ENCODE measurements at regions not wholly inside any gene's neighbourhood (a gene's known extent, or its start where the extent isn't known, plus 50 kb on each side); places are given as distances from the start of the nearest gene placed in this dataset.

- no peak for TF ChIP-seq CTCF (IDR thresholded peaks at IDR 0.05)
- no peak for TF ChIP-seq POLR2A (IDR thresholded peaks at IDR 0.05)
Measured at GRCh38 chr18:4734021-4734420, 278.9 kb upstream of the DLGAP1 start.
